Adrenal gland (tissue), 5 donors: ENCODE measurements at regions not wholly inside any gene's neighbourhood (a gene's known extent, or its start where the extent isn't known, plus 50 kb on each side); places are given as distances from the start of the nearest gene placed in this dataset.

Experiments used
- POLR2A ChIP-seq, 2 donors: fragments of 450-650 bp; IDR thresholded peaks; one replicate each; pipeline ENCODE4 v1.6.1; 2017; ENCODE audit warnings: antibody characterized with exemption in 2 of 2, mild to moderate bottlenecking in 2 of 2, moderate library complexity in 1 of 2
- TF ChIP-seq, protein P1 (sequence below), 6 experiments: fragments of 450-650 bp in 4 of 6; fragments of 200-600 bp in 2 of 6; sonication (generic) in 1 of 6; IDR thresholded peaks; 1 replicate in 5 of 6; 2 replicates in 1 of 6; pipeline versions ENCODE4 v1.5.1 to v1.8.0; 2016 to 2021; ENCODE audit warnings: antibody characterized with exemption in 6 of 6, mild to moderate bottlenecking in 2 of 6, moderate library complexity in 1 of 6
- donor health status: DM: no; HTN: no; CAD: no.

DNA sequence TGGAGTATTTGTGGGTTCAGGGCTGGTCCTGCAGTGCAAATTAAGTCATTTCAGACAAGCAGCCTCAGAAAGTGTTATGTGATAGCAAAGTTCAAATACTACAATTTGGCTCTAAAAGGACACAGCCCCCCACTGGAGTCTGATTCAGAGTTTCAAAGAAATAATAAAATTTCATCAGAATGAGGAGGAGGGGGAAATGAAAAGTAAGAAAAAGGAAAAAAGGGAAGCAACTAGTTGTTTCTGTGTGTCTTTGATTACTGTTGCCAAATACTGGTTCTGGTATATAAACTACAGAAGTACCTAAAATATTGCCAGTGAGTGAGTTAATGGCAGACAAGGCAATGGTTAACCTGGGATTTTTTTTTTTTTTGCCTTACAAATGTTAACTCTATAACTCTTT is 773.9 kb downstream of the BCL11A start:
- TF ChIP-seq, protein P1, sequence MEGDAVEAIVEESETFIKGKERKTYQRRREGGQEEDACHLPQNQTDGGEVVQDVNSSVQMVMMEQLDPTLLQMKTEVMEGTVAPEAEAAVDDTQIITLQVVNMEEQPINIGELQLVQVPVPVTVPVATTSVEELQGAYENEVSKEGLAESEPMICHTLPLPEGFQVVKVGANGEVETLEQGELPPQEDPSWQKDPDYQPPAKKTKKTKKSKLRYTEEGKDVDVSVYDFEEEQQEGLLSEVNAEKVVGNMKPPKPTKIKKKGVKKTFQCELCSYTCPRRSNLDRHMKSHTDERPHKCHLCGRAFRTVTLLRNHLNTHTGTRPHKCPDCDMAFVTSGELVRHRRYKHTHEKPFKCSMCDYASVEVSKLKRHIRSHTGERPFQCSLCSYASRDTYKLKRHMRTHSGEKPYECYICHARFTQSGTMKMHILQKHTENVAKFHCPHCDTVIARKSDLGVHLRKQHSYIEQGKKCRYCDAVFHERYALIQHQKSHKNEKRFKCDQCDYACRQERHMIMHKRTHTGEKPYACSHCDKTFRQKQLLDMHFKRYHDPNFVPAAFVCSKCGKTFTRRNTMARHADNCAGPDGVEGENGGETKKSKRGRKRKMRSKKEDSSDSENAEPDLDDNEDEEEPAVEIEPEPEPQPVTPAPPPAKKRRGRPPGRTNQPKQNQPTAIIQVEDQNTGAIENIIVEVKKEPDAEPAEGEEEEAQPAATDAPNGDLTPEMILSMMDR (IDR thresholded peaks at IDR 0.05) = no peak
- no peak for TF ChIP-seq POLR2A (IDR thresholded peaks at IDR 0.05)
